Cardiac fibroblast (primary cell): ENCODE measurements at regions not wholly inside any gene's neighbourhood (a gene's known extent, or its start where the extent isn't known, plus 50 kb on each side); places are given as distances from the start of the nearest gene placed in this dataset.

Experiments
- DNase-seq, 2 donors: peaks; one replicate each; pipeline versions ENCODE4 v3.0.0 to v3.0.0-alpha.2; 2010; ENCODE audit warnings: low read depth in 2 of 2
- H3K4me3 ChIP-seq, 2 donors: replicated peaks in 1 of 2; 1 replicate in 1 of 2; 2 replicates in 1 of 2; pipeline ENCODE4 v1.5.1; 2011; ENCODE audit warnings: low read depth in 2 of 2, low read length in 2 of 2, mild to moderate bottlenecking in 2 of 2, moderate library complexity in 1 of 2
- TF ChIP-seq, protein P1 (sequence below): IDR thresholded peaks from one replicate; pipeline ENCODE4 v1.5.1; 2011; ENCODE audit warnings: low read depth, mild to moderate bottlenecking, low read length, inconsistent platforms

DNA sequence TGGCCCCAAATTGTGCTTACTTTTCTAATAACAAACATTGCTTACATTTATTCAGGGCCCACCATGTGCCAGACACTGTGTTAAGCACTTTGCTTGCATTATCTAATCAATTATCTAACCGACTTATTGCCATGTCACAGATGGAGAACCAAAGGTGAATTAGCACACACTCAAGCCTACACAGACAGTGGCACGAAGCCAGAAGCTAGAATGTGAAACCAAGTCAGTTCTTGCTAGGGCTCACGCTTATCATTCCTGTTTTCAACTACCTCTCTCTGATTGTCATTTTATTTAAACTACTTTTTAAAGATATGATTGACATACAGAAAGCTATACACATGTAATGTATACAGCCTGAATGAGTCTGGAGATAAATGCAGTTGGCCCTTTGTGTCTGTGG lies 215.7 kb upstream of the CFAP20DC start:
- H3K4me3 ChIP-seq, result no peak overlapping the region
- TF ChIP-seq, protein P1, sequence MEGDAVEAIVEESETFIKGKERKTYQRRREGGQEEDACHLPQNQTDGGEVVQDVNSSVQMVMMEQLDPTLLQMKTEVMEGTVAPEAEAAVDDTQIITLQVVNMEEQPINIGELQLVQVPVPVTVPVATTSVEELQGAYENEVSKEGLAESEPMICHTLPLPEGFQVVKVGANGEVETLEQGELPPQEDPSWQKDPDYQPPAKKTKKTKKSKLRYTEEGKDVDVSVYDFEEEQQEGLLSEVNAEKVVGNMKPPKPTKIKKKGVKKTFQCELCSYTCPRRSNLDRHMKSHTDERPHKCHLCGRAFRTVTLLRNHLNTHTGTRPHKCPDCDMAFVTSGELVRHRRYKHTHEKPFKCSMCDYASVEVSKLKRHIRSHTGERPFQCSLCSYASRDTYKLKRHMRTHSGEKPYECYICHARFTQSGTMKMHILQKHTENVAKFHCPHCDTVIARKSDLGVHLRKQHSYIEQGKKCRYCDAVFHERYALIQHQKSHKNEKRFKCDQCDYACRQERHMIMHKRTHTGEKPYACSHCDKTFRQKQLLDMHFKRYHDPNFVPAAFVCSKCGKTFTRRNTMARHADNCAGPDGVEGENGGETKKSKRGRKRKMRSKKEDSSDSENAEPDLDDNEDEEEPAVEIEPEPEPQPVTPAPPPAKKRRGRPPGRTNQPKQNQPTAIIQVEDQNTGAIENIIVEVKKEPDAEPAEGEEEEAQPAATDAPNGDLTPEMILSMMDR, result no peak
- no peak for DNase-seq

DNA sequence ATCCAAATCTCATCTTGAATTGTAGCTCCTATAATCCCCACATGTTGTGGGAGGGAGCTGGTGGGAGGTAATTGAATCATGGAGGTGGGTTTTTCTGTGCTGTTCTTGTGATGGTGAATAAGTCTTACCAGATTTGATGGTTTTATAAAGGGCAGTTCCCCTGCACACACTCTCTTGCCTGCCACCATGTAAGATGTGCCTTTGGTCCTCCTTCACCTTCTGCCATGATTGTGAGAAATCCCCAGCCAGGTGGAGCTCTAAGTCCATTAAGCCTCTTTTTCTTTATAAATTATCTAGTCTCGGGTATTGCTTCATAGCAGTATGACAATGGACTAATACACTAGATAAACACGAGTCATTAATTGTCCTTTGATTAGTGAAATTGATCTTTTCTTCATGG lies 214.5 kb upstream of the CFAP20DC start:
- TF ChIP-seq, protein P1, result no peak
- DNase-seq, result no peak

DNA sequence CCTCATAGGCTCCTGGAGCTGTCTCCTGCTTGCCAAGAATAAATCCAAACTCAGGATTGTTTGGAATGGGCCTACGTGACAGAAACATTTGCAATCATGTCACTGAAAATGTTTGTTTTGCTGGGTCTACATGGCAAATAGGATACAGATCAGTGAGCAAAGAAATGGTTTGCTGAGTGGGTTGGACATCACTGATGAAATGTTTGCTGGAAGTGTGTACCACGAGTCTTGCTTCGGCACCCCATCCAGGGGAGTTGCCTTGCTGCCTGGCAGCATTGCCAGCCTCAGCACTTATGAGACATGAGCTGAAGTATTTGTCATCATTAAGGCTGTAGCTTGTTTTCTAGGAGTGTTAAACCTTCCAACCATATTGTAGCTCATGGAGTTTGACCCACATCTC lies 213.3 kb upstream of the CFAP20DC start:
- DNase-seq, result no peak
- no peak overlapping the region for H3K4me3 ChIP-seq
- TF ChIP-seq, protein P1, result no peak

More for the DNA sequence above, 214.5 kb upstream of the CFAP20DC start:
- no peak overlapping the region for H3K4me3 ChIP-seq

DNA sequence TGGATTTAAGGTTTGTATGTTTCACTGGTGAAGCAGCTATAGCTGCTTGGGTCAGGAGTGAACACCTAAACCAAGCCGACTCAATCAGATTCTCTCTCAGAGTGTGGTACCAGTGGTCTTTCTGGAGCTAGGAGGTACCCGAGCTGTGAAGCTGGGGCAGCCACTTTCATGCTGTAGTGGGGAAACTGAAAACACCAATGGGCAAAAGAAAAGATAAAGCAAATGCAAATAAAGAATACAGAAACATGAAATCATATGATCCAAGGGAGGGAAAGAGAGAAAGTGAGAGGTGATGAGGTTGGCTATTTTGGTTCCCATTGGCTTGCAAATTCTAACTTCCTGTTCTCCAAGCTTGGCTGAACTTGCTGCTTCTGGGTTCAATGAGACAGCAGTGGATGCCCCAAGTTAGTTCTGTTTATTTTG lies 212.3 kb upstream of the CFAP20DC start:
- TF ChIP-seq, protein P1, result no peak
- H3K4me3 ChIP-seq, result no peak overlapping the region
- DNase-seq, result no peak

DNA sequence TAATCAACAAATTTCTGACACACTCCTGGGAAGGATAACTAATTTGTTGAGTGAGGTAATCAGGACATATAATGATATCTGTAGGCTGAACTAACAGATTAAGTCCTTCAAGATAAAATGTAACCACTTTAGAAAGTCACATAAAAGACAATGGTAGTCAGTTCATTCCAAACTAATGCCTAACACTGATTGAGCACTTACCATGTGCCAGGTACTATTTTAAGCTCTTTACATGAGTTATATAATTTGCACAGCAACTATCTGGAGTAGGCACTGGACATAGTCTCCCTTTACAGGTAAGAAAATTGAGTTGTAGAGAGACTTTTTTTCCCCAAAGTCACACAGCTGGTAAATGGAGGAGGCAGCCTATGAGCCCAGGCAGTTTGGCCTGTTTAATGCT lies 211.2 kb upstream of the CFAP20DC start:
- DNase-seq, result no peak
- TF ChIP-seq, protein P1, result no peak
- no peak overlapping the region for H3K4me3 ChIP-seq

DNA sequence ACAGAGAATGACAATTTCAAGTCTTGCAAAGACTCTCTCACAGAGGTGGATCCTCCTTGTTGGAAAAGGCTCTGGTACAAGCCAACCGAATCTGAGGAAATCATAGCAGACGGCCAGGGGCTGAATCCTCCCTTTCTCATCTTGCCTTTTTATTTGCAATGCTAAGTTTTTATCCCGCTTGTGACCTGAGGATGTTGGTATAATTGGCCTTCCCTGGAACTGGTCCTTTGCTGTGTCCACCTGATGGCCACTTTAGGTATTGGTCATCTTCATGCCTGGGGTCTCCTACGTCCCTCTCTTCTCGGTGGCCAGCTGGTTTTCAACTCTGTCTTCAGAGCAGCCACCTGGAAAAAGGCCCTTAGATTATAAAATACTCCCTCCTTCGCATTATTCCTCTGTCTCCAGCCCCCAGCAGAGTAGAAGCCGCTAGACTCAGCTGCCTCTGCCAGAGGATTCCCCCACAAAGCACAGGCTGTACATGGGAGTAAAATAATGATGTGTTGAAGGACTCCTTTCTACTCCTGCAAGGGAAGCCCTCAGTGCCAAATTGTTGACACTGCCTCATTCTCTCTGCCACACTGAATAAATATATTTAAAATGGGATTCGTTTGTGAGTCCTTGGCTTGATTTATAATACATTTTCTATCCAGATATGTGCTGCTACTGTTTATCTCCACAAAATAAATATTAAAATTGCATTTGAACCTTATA lies 208.9 kb upstream of the CFAP20DC start:
- no peak overlapping the region for H3K4me3 ChIP-seq
- no peak for DNase-seq
- TF ChIP-seq, protein P1, result no peak

DNA sequence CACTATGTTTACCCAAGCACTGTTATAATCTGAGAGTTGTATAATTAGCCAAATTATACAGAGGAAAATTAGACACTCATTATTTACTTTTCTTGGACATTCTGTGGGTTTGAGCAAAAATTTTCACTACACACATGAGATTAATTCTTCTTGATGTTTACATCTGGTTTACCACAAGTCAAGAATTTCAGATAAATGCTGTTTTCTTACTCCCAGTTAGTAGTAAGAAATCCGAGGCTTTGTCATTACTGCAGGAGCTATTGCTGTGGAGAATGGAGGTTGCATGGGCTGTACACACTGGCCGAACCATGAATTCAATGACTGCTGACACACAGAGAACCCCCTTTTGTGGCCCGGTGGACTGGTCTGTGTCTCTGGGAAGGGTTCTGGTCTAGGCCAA lies 207.7 kb upstream of the CFAP20DC start:
- H3K4me3 ChIP-seq, result no peak overlapping the region
- no peak for DNase-seq
- TF ChIP-seq, protein P1, result no peak
